ENCODE measurements at regions not wholly inside any gene's neighbourhood (a gene's known extent, or its start where the extent isn't known, plus 50 kb on each side); places are given as distances from the start of the nearest gene placed in this dataset.
"Not testable (repeated sequence)": the region's sequence is repeated elsewhere in the genome, so short reads cannot be mapped to it uniquely, and the experiment has no call there.

GRCh38 chr13:24997367-24997967, 98.5 kb upstream of the PABPC3 start:
- DNase-seq = no peak

DNA sequence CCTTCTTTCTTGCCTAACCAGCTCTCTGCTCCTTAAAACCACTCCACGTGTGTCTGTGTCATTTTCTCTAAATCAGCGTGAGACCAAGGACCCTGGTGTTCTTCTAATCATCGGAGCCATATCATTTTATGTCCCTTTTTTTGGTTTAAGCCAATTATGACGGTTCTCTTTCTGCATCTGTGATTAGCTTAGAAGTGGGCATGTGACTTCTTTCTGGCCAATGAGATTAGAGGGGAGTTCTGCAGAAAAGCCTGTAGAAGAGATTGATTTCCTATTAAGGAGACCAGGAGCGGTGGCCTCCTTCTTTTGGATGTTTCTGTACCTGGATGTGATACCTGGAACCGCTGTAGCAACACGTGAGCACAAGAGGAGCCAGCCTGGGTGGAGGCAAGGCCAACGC, 97.5 kb upstream of the PABPC3 start:
- no peak for DNase-seq

DNA sequence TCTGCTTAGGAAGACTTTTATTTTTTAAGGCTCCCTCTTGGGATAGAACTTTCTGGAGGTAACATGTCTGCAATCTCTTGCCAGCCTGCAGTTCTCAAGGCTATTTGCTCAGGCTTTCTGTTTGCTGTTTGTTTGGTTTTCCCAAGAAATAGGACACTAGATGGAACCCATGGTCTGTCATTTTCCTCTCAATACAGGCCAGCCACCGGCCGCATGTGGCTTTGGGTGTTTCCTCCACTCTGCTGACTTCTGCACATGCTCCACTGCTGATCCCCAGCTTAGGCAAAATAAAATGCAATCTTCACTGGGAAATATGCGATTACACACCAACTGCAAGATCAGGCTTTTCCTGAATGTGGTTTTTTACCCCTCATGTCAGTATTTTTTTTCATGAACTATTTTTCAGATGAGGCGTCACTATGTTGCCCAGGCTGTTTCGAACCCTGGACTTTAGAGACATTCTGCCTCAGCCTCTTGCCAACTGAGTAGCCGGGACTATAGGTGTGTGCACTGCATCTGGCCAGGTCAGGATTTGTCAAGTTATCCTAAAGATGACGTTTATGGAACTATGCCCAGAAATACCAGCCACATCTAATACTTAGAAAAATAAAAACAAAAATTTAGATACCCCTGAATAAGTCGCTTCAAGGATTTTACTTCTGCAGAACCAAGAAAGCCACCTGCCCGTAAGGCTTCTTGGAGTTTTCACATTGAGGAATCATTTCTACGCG, 94.3 kb upstream of the PABPC3 start:
- DNase-seq = no peak

DNA sequence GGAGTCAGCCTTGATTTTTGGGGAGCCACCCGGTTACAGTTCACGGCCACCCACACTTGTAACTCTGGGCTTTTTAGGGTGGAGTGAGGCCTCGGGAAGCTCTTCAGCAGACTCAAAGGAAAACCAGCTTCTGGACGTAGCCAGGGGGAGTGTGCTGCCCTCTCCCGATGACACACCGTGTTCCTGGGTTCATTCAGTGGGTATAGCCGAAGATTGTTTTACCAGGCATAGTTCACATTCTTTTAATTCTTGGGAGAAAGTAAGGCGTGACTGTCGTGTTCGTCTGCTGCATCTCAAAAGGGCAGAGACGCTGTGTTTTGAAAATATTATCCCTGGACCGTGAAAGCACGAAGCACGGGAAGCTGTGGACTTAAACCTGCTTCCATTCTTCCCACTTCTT, 93.6 kb upstream of the PABPC3 start:
- not testable (repeated sequence) for DNase-seq

GRCh38 chr13:25004489-25004888, 91.4 kb upstream of the PABPC3 start:
- not testable (repeated sequence) for DNase-seq

- not testable (repeated sequence) for DNase-seq
Observed at GRCh38 chr13:25005050-25005497, 90.9 kb upstream of the PABPC3 start.

DNA sequence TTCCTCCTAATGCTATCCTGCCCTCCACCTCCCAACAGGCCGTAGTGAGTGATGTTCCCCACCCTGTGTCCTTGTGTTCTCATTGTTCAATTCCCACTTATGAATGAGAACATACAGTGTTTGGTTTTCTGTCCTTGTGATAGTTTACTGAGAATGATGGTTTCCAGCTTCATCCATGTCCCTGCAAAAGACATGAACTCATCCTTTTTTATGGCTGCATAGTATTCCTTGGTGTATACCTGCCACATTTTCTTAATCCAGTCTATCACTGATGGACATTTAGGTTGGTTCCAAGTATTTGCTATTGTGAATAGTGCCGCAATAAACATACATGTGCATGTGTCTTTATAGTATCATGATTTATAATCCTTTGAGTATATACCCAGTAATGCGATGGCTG, 88.5 kb upstream of the PABPC3 start:
- DNase-seq = not testable (repeated sequence)

DNA sequence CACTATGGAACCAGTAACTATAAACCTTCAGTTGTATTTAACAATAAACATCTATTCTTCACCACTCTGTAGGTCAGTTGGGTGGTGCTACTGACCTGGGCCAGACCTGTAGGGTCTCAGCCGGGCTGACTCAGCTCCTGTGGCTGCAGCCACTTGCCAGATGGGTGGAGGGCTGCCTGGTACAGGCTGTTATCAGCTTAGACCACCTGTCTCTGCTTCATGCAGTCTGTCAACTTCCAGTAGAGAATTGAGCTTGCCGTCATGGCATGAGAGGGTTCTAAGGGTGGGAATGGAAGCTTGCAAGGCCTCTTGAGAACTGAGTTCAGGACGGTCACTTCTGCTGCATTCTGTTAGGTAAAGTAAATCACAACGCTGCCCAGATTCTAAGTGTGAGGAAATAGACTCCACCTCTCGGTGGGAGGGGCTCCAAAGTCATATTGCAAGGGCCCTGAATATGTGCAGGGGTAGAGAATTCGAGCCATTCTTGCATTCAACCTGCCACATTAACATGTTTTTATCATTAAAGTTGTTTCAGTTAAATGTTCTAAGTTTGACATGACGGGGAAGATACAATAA, 81.5 kb upstream of the PABPC3 start:
- DNase-seq = not testable (repeated sequence)

- not testable (repeated sequence) for DNase-seq
Observed at GRCh38 chr13:25017176-25017575, 78.8 kb upstream of the PABPC3 start.

GRCh38 chr13:25017808-25018728, 77.9 kb upstream of the PABPC3 start:
- peak; percentile 76 for DNase-seq

- no peak for DNase-seq
Observed at GRCh38 chr13:25018729-25019115, 77.2 kb upstream of the PABPC3 start.

DNA sequence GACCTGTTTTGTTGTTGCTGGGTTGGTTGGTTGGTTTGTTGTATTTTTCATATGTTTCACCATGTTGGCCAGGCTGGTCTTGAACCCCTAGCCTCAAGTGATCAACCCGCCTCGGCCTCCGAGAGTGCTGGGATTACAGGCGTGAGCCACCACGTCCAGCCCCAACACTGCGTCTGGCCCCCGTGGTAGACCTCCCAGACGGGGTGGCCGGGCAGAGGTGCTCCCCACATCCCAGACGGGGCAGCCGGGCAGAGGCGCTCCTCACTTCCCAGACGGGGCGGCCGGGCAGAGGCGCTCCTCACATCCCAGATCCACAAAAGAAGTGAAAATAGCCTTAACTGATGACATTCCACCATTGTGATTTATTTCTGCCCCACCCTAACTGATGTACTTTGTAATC, 76.2 kb upstream of the PABPC3 start:
- not testable (repeated sequence) for DNase-seq

DNA sequence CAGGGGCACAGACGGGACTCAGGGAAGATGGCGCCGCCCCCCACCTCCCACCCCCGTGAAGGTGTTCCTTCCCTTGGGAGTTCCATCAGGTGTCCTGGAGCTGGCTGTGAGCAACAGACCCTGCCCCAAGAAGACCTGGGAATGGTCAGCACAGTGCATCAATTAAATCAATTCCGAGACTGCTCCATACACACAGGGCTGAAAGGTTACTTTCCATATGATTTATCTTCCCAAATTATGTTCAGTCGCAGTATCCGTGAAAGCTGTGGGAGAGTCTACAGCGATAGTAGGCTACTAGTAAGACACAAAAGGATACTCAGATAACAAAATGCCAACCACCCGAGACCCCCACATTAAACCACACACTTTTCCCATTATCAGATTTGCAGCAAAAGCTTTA, 71.8 kb upstream of the PABPC3 start:
- no peak for DNase-seq

- no peak for DNase-seq
Observed at GRCh38 chr13:25032160-25032559, 63.8 kb upstream of the PABPC3 start.

DNA sequence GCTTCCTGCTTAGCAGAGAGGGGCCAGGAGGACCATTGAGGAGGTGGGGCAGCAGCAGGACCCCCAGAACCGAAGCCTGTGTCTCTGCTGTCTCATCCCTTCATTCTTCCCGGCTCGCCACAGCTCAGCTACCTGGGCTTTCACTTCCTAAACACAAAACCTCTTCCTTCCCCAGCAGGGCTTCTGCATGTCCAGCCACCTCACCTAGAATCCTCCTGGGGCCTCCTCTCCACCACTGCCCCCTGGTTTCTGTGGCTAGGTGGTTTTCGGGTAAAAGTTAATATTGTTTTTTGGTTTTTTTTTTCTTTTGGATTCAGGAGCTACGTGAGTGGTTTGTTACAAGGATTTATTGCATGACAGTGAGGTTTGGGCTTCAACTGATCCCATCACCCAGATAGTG, 61.8 kb upstream of the PABPC3 start:
- DNase-seq = no peak

DNA sequence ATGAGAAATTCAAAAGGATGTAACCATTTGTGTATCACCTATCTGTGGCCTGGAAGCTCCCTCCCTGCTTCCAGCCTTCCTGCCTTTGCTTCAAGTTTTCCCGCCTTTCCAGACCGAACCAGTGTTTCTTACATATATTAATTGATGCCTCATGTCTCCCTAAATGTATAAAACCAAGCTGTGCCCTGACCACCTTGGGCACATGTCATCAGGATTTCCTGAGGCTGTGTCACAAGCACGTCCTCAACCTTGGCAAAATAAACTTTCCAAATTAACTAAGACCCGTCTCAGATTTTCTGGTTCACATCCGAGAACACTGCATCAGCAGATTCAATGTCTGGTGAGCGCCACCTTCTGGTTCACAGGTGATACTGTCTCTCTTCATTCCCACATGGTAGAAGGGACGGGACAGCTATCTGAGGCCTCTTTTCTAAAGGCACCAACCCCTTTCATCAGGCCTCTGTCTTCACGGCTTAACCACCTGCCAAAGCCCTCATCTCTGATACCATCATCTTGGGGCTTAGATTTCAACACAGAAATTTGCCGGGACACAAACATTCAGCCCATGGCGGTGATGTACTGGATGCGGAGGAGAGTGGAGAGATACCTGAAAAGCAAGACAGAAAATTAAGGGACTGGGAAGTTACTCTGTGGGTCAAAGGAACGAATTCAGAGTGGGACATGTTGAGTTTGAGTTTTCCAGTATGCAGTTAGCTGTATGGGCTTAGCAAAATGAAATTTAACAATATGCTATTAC, 58.7 kb upstream of the PABPC3 start:
- DNase-seq = peak; percentile 59

DNA sequence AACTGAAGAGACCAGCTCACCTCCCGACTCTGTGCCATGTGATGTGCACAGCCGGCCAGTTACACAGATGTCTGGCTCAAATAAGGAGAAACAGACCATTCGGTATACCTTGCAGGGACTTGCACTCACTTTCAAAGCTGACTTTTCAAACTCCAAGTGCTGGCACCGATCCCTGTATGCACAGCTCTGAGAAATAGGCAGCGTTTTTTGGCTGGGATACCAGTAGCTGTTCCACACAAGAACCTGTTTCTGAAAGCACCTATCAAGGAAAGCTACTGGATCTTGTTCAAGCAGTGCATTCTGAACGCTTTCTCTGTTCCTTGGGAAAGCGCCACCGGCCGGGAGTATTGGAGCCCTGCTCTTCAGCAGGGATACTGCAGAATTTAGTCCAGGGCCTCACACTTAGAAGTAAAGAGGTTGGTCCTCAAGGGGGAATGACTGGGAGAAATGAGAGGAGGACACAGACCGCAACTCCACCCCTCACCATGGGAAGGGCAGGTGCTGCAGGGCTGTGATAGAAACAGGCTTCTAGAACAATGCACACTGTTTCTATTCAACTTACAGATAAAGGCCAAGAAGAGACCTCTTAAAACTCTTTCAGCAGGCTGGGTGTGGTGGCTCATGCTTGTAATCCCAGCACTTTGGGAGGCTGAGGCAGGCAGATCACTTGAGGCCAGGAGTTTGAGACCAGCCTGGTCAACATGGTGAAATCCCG, 53.6 kb upstream of the PABPC3 start:
- DNase-seq = no peak

- DNase-seq = no peak
Observed at GRCh38 chr13:25044071-25044470, 51.9 kb upstream of the PABPC3 start.

Data from activated CD8-positive, alpha-beta memory T cell treated with anti-CD3 and anti-CD28 coated beads, Interleukin-2, amount 50 U/mL, for 48 hours (primary cell).